ENCODE measurements at regions not wholly inside any gene's neighbourhood (a gene's known extent, or its start where the extent isn't known, plus 50 kb on each side); places are given as distances from the start of the nearest gene placed in this dataset.

- H3K4me3 Mint-ChIP-seq: no peak overlapping the region
- no peak overlapping the region for H3K27ac ChIP-seq (ENCODE audit: low read depth in 1 of 2, low read length in 2 of 2)
- TF ChIP-seq CTCF (IDR thresholded peaks at IDR 0.05): no peak
- H3K4me1 Mint-ChIP-seq (ENCODE audit: low read depth): no peaks in the 10 kb centered on the region
- no peak overlapping the region for H3K27ac Mint-ChIP-seq
- no peaks in the 10 kb centered on the region for H3K4me1 ChIP-seq (ENCODE audit: insufficient read depth, low read length)
- H3K36me3 Mint-ChIP-seq (ENCODE audit: low read depth): no peaks in the 10 kb centered on the region
- ChIA-PET CTCF (no interaction called here), POLR2A (no interaction called here)
- intact Hi-C loops (cut with DNase I, micrococcal nuclease): no loop called here
- H3K27me3 ChIP-seq (ENCODE audit: control insufficient read depth in 1 of 2, insufficient read depth in 2 of 2, low read length in 2 of 2): no peaks in the 10 kb centered on the region
- no peak overlapping the region for H3K4me3 ChIP-seq (ENCODE audit: low read length)
- no peaks in the 10 kb centered on the region for H3K9me3 Mint-ChIP-seq
- H3K27me3 Mint-ChIP-seq: no peaks in the 10 kb centered on the region
- H3K9me3 ChIP-seq (ENCODE audit: control insufficient read depth in 1 of 2, insufficient read depth in 1 of 2, low read length in 2 of 2): no peaks in the 10 kb centered on the region
- no peak for DNase-seq
- ATAC-seq (ENCODE audit: poor library complexity): no peak
- no peaks in the 10 kb centered on the region for H3K36me3 ChIP-seq (ENCODE audit: insufficient read depth, low read length)
These were observed 146.0 kb downstream of the PJA1 start for GRCh38 chrX:69019073-69019890.

GRCh38 chrX:69018416-69019072, 146.7 kb downstream of the PJA1 start:
- POLR2A ChIA-PET: no interaction called here

GRCh38 chrX:69016293-69016941, 148.8 kb downstream of the PJA1 start:
- ATAC-seq (ENCODE audit: poor library complexity) (no peak), DNase-seq (no peak)
- H3K36me3 Mint-ChIP-seq (ENCODE audit: low read depth): no peaks in the 10 kb centered on the region
- intact Hi-C loops (cut with DNase I, micrococcal nuclease): no loop called here
- Histone ChIP-seq H3K4me1 (ENCODE audit: insufficient read depth, low read length) (no peaks in the 10 kb centered on the region), H3K36me3 (ENCODE audit: insufficient read depth, low read length) (no peaks in the 10 kb centered on the region), H3K27ac (ENCODE audit: low read depth in 1 of 2, low read length in 2 of 2) (no peak overlapping the region), H3K27me3 (ENCODE audit: control insufficient read depth in 1 of 2, insufficient read depth in 2 of 2, low read length in 2 of 2) (no peaks in the 10 kb centered on the region), H3K4me3 (ENCODE audit: low read length) (no peak overlapping the region), H3K9me3 (ENCODE audit: control insufficient read depth in 1 of 2, insufficient read depth in 1 of 2, low read length in 2 of 2) (no peaks in the 10 kb centered on the region)
- ChIA-PET CTCF (no interaction called here), POLR2A (no interaction called here)
- no peaks in the 10 kb centered on the region for H3K4me1 Mint-ChIP-seq (ENCODE audit: low read depth)
- no peaks in the 10 kb centered on the region for H3K9me3 Mint-ChIP-seq
- H3K27ac Mint-ChIP-seq: no peak overlapping the region
- H3K4me3 Mint-ChIP-seq: no peak overlapping the region
- peaks cover 5% of the 10 kb centered on the region for H3K27me3 Mint-ChIP-seq
- TF ChIP-seq CTCF (IDR thresholded peaks at IDR 0.05): no peak

More at GRCh38 chrX:69018416-69019072, 146.7 kb downstream of the PJA1 start:
- ATAC-seq (ENCODE audit: poor library complexity) (no peak), DNase-seq (no peak)
- Mint-ChIP-seq H3K36me3 (ENCODE audit: low read depth) (no peaks in the 10 kb centered on the region), H3K4me1 (ENCODE audit: low read depth) (no peaks in the 10 kb centered on the region), H3K27me3 (no peaks in the 10 kb centered on the region), H3K27ac (no peak overlapping the region), H3K9me3 (no peaks in the 10 kb centered on the region), H3K4me3 (no peak overlapping the region)
- Histone ChIP-seq H3K9me3 (ENCODE audit: control insufficient read depth in 1 of 2, insufficient read depth in 1 of 2, low read length in 2 of 2) (no peaks in the 10 kb centered on the region), H3K27me3 (ENCODE audit: control insufficient read depth in 1 of 2, insufficient read depth in 2 of 2, low read length in 2 of 2) (no peaks in the 10 kb centered on the region), H3K36me3 (ENCODE audit: insufficient read depth, low read length) (no peaks in the 10 kb centered on the region), H3K27ac (ENCODE audit: low read depth in 1 of 2, low read length in 2 of 2) (no peak overlapping the region), H3K4me3 (ENCODE audit: low read length) (no peak overlapping the region), H3K4me1 (ENCODE audit: insufficient read depth, low read length) (no peaks in the 10 kb centered on the region)
- CTCF ChIA-PET: no interaction called here
- TF ChIP-seq CTCF (IDR thresholded peaks at IDR 0.05): no peak
- intact Hi-C loops (cut with DNase I, micrococcal nuclease): no loop called here
